ENCODE measurements at regions not wholly inside any gene's neighbourhood (a gene's known extent, or its start where the extent isn't known, plus 50 kb on each side); places are given as distances from the start of the nearest gene placed in this dataset.

- intact Hi-C loops (cut with micrococcal nuclease; ENCODE audit: unreplicated experiment) = no loop called here
These were observed 74.5 kb downstream of the EDN1 start for GRCh38 chr6:12364621-12365020.

GRCh38 chr6:12366731-12367130 lies 76.6 kb downstream of the EDN1 start:
- Histone ChIP-seq H3K36me3 (ENCODE audit: insufficient read depth, low read length, poor library complexity, severe bottlenecking) (no peaks in the 10 kb centered on the region), H3K9me3 (ENCODE audit: low read depth, low read length, poor library complexity, severe bottlenecking) (no peaks in the 10 kb centered on the region), H3K27me3 (replicated peaks; ENCODE audit: insufficient read depth, low read depth, low read length, poor library complexity) (peaks cover 7% of the 10 kb centered on the region), H3K4me1 (ENCODE audit: insufficient read depth, low read length, poor library complexity, severe bottlenecking) (no peaks in the 10 kb centered on the region), H3K4me3 (ENCODE audit: low read depth, low read length, poor library complexity, severe bottlenecking) (no peak overlapping the region), H3K27ac (ENCODE audit: low read depth, low read length, poor library complexity, severe bottlenecking) (no peak overlapping the region)
- ChIA-PET POLR2A (ENCODE audit: low non-redundant PET) (no interaction called here), CTCF (no interaction called here)
- no TSS peak for BruUV-seq (replicated peaks)
- no peak for TF ChIP-seq CTCF (conservative IDR thresholded peaks at IDR 0.05; ENCODE audit: low read depth, low read length)
- no peak for TF ChIP-seq EZH2 (IDR thresholded peaks at IDR 0.05; ENCODE audit: borderline replicate concordance, low read depth, low read length, poor library complexity, severe bottlenecking)
- no peak for DNase-seq (ENCODE audit: low spot score)
- intact Hi-C loops (cut with micrococcal nuclease; ENCODE audit: unreplicated experiment) = no loop called here

More at GRCh38 chr6:12364621-12365020, 74.5 kb downstream of the EDN1 start:
- TF ChIP-seq EZH2 (IDR thresholded peaks at IDR 0.05; ENCODE audit: borderline replicate concordance, low read depth, low read length, poor library complexity, severe bottlenecking) (no peak), CTCF (conservative IDR thresholded peaks at IDR 0.05; ENCODE audit: low read depth, low read length) (no peak)
- ChIA-PET CTCF (no interaction called here), POLR2A (ENCODE audit: low non-redundant PET) (no interaction called here)
- no peak overlapping the region for H3K4me3 ChIP-seq (ENCODE audit: low read depth, low read length, poor library complexity, severe bottlenecking)
- no TSS peak for BruUV-seq (replicated peaks)
- H3K4me1 ChIP-seq (ENCODE audit: insufficient read depth, low read length, poor library complexity, severe bottlenecking) = no peaks in the 10 kb centered on the region
- no peaks in the 10 kb centered on the region for H3K27me3 ChIP-seq (replicated peaks; ENCODE audit: insufficient read depth, low read depth, low read length, poor library complexity)
- no peak for DNase-seq (ENCODE audit: low spot score)
- H3K9me3 ChIP-seq (ENCODE audit: low read depth, low read length, poor library complexity, severe bottlenecking) = no peaks in the 10 kb centered on the region
- H3K36me3 ChIP-seq (ENCODE audit: insufficient read depth, low read length, poor library complexity, severe bottlenecking) = no peaks in the 10 kb centered on the region
- no peak overlapping the region for H3K27ac ChIP-seq (ENCODE audit: low read depth, low read length, poor library complexity, severe bottlenecking)

- CTCF ChIA-PET = no interaction called here
- TF ChIP-seq CTCF (conservative IDR thresholded peaks at IDR 0.05; ENCODE audit: low read depth, low read length) (no peak), EZH2 (IDR thresholded peaks at IDR 0.05; ENCODE audit: borderline replicate concordance, low read depth, low read length, poor library complexity, severe bottlenecking) (no peak)
- Histone ChIP-seq H3K27me3 (replicated peaks; ENCODE audit: insufficient read depth, low read depth, low read length, poor library complexity) (peaks cover 9% of the 10 kb centered on the region), H3K9me3 (ENCODE audit: low read depth, low read length, poor library complexity, severe bottlenecking) (no peaks in the 10 kb centered on the region), H3K36me3 (ENCODE audit: insufficient read depth, low read length, poor library complexity, severe bottlenecking) (no peaks in the 10 kb centered on the region), H3K4me1 (ENCODE audit: insufficient read depth, low read length, poor library complexity, severe bottlenecking) (no peaks in the 10 kb centered on the region), H3K4me3 (ENCODE audit: low read depth, low read length, poor library complexity, severe bottlenecking) (no peak overlapping the region), H3K27ac (ENCODE audit: low read depth, low read length, poor library complexity, severe bottlenecking) (no peak overlapping the region)
- no peak for DNase-seq (ENCODE audit: low spot score)
- intact Hi-C loops (cut with micrococcal nuclease; ENCODE audit: unreplicated experiment) = no loop called here
- POLR2A ChIA-PET (ENCODE audit: low non-redundant PET) = no interaction called here
- BruUV-seq (replicated peaks) = no TSS peak
These were observed 77.3 kb downstream of the EDN1 start for GRCh38 chr6:12367412-12367811.
